SK-N-DZ (cell line): ENCODE measurements at regions not wholly inside any gene's neighbourhood (a gene's known extent, or its start where the extent isn't known, plus 50 kb on each side); places are given as distances from the start of the nearest gene placed in this dataset.

ENCODE experiments used
- DNase-seq: peaks from one replicate; pipeline ENCODE4 v3.0.0-alpha.2; 2015; ENCODE audit warnings: low spot score

- no peak for DNase-seq
Observed at GRCh38 chr11:92861634-92862033, 107.8 kb upstream of the MTNR1B start.

- DNase-seq: no peak
Observed at GRCh38 chr11:92865352-92865751, 104.1 kb upstream of the MTNR1B start.

GRCh38 chr11:92866679-92867282 lies 102.7 kb upstream of the MTNR1B start:
- no peak for DNase-seq

GRCh38 chr11:92867913-92868619 lies 101.4 kb upstream of the MTNR1B start:
- DNase-seq: peak; percentile 50

GRCh38 chr11:92869716-92870115 lies 99.7 kb upstream of the MTNR1B start:
- DNase-seq: no peak

GRCh38 chr11:92870196-92870832 lies 99.1 kb upstream of the MTNR1B start:
- no peak for DNase-seq

- no peak for DNase-seq
Observed at GRCh38 chr11:92873551-92873950, 95.9 kb upstream of the MTNR1B start.

- DNase-seq: no peak
Observed at GRCh38 chr11:92875473-92875872, 94.0 kb upstream of the MTNR1B start.

- DNase-seq: no peak
Observed at GRCh38 chr11:92879086-92879485, 90.4 kb upstream of the MTNR1B start.

GRCh38 chr11:92880381-92880780 lies 89.1 kb upstream of the MTNR1B start:
- DNase-seq: no peak

GRCh38 chr11:92881940-92882450 lies 87.5 kb upstream of the MTNR1B start:
- no peak for DNase-seq

GRCh38 chr11:92882828-92883611 lies 86.4 kb upstream of the MTNR1B start:
- no peak for DNase-seq

- no peak for DNase-seq
Observed at GRCh38 chr11:92885600-92885999, 83.9 kb upstream of the MTNR1B start.

GRCh38 chr11:92886243-92886905 lies 83.1 kb upstream of the MTNR1B start:
- DNase-seq: peak; percentile 88

GRCh38 chr11:92888696-92889095 lies 80.8 kb upstream of the MTNR1B start:
- no peak for DNase-seq

GRCh38 chr11:92890846-92891245 lies 78.6 kb upstream of the MTNR1B start:
- no peak for DNase-seq

- no peak for DNase-seq
Observed at GRCh38 chr11:92892802-92893684, 76.4 kb upstream of the MTNR1B start.

GRCh38 chr11:92894197-92894596 lies 75.3 kb upstream of the MTNR1B start:
- no peak for DNase-seq

- DNase-seq: no peak
Observed at GRCh38 chr11:92897487-92897886, 72.0 kb upstream of the MTNR1B start.

GRCh38 chr11:92902417-92902816 lies 67.0 kb upstream of the MTNR1B start:
- no peak for DNase-seq
